Stomach (tissue), 8 donors: ENCODE measurements at regions not wholly inside any gene's neighbourhood (a gene's known extent, or its start where the extent isn't known, plus 50 kb on each side); places are given as distances from the start of the nearest gene placed in this dataset.

ENCODE experiments used
- DNase-seq, 2 donors: peaks; one replicate each; pipeline versions ENCODE4 v3.0.0 to v3.0.0-alpha.2; 2013 to 2019
- H3K27ac ChIP-seq, 5 donors: fragments of 200-600 bp in 4 of 5; sonication (generic) in 4 of 5; one replicate each; pipeline ENCODE4 v1.5.1; 2013 to 2019; ENCODE audit warnings: mild to moderate bottlenecking in 1 of 5, moderate library complexity in 1 of 5
- H3K27me3 ChIP-seq, 3 donors: fragments of 200-600 bp; sonication (generic); one replicate each; pipeline ENCODE4 v1.5.1; 2017 to 2019; ENCODE audit warnings: mixed run types in 1 of 3
- H3K36me3 ChIP-seq, 4 donors: fragments of 200-600 bp; sonication (generic); 1 replicate in 3 of 4; 2 replicates in 1 of 4; pipeline ENCODE4 v1.5.1; 2016 to 2019
- H3K4me1 ChIP-seq, 4 donors: fragments of 200-600 bp; sonication (generic); one replicate each; pipeline ENCODE4 v1.5.1; 2016 to 2019
- H3K4me3 ChIP-seq, 4 donors: fragments of 200-600 bp; sonication (generic) in 3 of 4; one replicate each; pipeline ENCODE4 v1.5.1; 2016 to 2019; ENCODE audit warnings: mild to moderate bottlenecking in 1 of 4
- H3K9me3 ChIP-seq, 4 donors: fragments of 200-600 bp; sonication (generic); one replicate each; pipeline ENCODE4 v1.5.1; 2016 to 2019
- CTCF ChIP-seq, 7 experiments: fragments of 450-650 bp in 4 of 7; fragments of 200-600 bp in 3 of 7; sonication (generic) in 3 of 7; IDR thresholded peaks; one replicate each; pipeline ENCODE4 v1.5.1; 2016 to 2019; ENCODE audit warnings: antibody characterized with exemption in 7 of 7, control low read depth in 2 of 7, mild to moderate bottlenecking in 1 of 7
- EP300 ChIP-seq: sonication (generic); formaldehyde crosslinking; IDR thresholded peaks from one replicate; pipeline ENCODE4 v1.6.1; 2017; ENCODE audit warnings: antibody characterized with exemption
- POLR2A ChIP-seq, 4 donors: fragments of 450-650 bp; IDR thresholded peaks; one replicate each; pipeline ENCODE4 v1.6.1; 2016; ENCODE audit warnings: antibody characterized with exemption in 4 of 4, control low read depth in 2 of 4, mild to moderate bottlenecking in 1 of 4, moderate library complexity in 1 of 4
- POLR2AphosphoS5 ChIP-seq, 3 donors: sonication (generic); formaldehyde crosslinking; IDR thresholded peaks; one replicate each; pipeline ENCODE4 v1.6.1; 2016; ENCODE audit warnings: antibody characterized with exemption in 3 of 3
- WGBS, 5 donors: extraction: QIAGEN DNeasy Blood & Tissue Kit in 3 of 5; methylation state at CpG; one replicate each; pipeline versions ENCODE4 v1.1.5 to v1.1.7; 2013 to 2018; 5-methylcytosine and 5-hydroxymethylcytosine counted together
- intact Hi-C: fragments of 100-400 bp; cut with DNase I; formaldehyde crosslinking; loops from one replicate; pipeline ENCODE4 v1.15.1; 2023; ENCODE audit warnings: low total_unique reads
- donor health status: healthy with polysubstance abuse.
- donor health status: Bipolar disorder and iron deficiency.
- donor health status: healthy.

- H3K36me3 ChIP-seq: no peaks in the 10 kb centered on the region
- H3K27ac ChIP-seq: no peak overlapping the region
- 76 to 90% (median 83%) methylated on average over 2 of the region's 2 CpGs for WGBS, 5 donors
- H3K4me3 ChIP-seq: no peak overlapping the region
- TF ChIP-seq POLR2AphosphoS5 (IDR thresholded peaks at IDR 0.05) (no peak), POLR2A (IDR thresholded peaks at IDR 0.05) (no peak), CTCF (IDR thresholded peaks at IDR 0.05) (no peak), EP300 (no peak)
- H3K27me3 ChIP-seq: no peaks in the 10 kb centered on the region
- intact Hi-C loops: no loop called here
- no peaks in the 10 kb centered on the region for H3K9me3 ChIP-seq
- no peaks in the 10 kb centered on the region for H3K4me1 ChIP-seq
- DNase-seq: no peak
Observed at GRCh38 chr20:12773936-12774335, 234.8 kb upstream of the SPTLC3 start.

- TF ChIP-seq POLR2A (IDR thresholded peaks at IDR 0.05) (no peak), POLR2AphosphoS5 (IDR thresholded peaks at IDR 0.05) (no peak), EP300 (no peak), CTCF (IDR thresholded peaks at IDR 0.05) (no peak)
Observed at GRCh38 chr20:12775041-12775440, 233.7 kb upstream of the SPTLC3 start.

GRCh38 chr20:12777016-12777415 lies 231.8 kb upstream of the SPTLC3 start:
- 90 to 93% (median 92%) methylated on average over 5 of the region's 5 CpGs for WGBS, 5 donors
- DNase-seq: no peak
- Histone ChIP-seq H3K9me3 (no peaks in the 10 kb centered on the region), H3K27me3 (no peaks in the 10 kb centered on the region), H3K27ac (no peak overlapping the region), H3K4me3 (no peak overlapping the region), H3K4me1 (no peaks in the 10 kb centered on the region), H3K36me3 (no peaks in the 10 kb centered on the region)
- intact Hi-C loops: no loop called here
- TF ChIP-seq POLR2A (IDR thresholded peaks at IDR 0.05): no peak
- TF ChIP-seq EP300: no peak
- no peak for TF ChIP-seq CTCF (IDR thresholded peaks at IDR 0.05)
- no peak for TF ChIP-seq POLR2AphosphoS5 (IDR thresholded peaks at IDR 0.05)

More at GRCh38 chr20:12775041-12775440, 233.7 kb upstream of the SPTLC3 start:
- no peaks in the 10 kb centered on the region for H3K27me3 ChIP-seq
- no peaks in the 10 kb centered on the region for H3K9me3 ChIP-seq
- no peak overlapping the region for H3K4me3 ChIP-seq
- intact Hi-C loops: no loop called here
- H3K4me1 ChIP-seq: no peaks in the 10 kb centered on the region
- 74 to 78% (median 77%) methylated on average over 5 of the region's 5 CpGs for WGBS, 5 donors
- H3K36me3 ChIP-seq: no peaks in the 10 kb centered on the region
- no peak for DNase-seq
- no peak overlapping the region for H3K27ac ChIP-seq

- TF ChIP-seq POLR2AphosphoS5 (IDR thresholded peaks at IDR 0.05) (no peak), POLR2A (IDR thresholded peaks at IDR 0.05) (no peak), EP300 (no peak), CTCF (IDR thresholded peaks at IDR 0.05) (no peak)
- Histone ChIP-seq H3K36me3 (no peaks in the 10 kb centered on the region), H3K27ac (no peak overlapping the region), H3K27me3 (no peaks in the 10 kb centered on the region), H3K4me1 (no peaks in the 10 kb centered on the region), H3K4me3 (no peak overlapping the region), H3K9me3 (no peaks in the 10 kb centered on the region)
- peak in 1 of 2 donors; percentile 46 for DNase-seq
- 74 to 86% (median 85%) methylated on average over 5 of the region's 5 CpGs for WGBS, 5 donors
- intact Hi-C loops: no loop called here
Observed at GRCh38 chr20:12786276-12786675, 222.5 kb upstream of the SPTLC3 start.
